B cell (primary cell): ENCODE measurements at regions not wholly inside any gene's neighbourhood (a gene's known extent, or its start where the extent isn't known, plus 50 kb on each side); places are given as distances from the start of the nearest gene placed in this dataset.

Experiments
- ATAC-seq: fragments of 200-7000 bp; cut with Tn5 transposase; one replicate; pipeline ENCODE4 v1.10.0; 2021; ENCODE audit warnings: low read depth, mild to moderate bottlenecking, moderate number of reproducible peaks, moderate library complexity
- CTCF ChIA-PET: fragments of 350-600 bp; sonication (Branson Sonifier 250); formaldehyde crosslinking; loops from one replicate; lab custom pipeline; 2021; ENCODE audit warnings: antibody characterized with exemption, inconsistent platforms; lab: Charles Lee
- POLR2A ChIA-PET: fragments of 350-600 bp; sonication (Branson Sonifier 250); formaldehyde crosslinking; loops from one replicate; lab custom pipeline; 2021; ENCODE audit warnings: antibody characterized with exemption; lab: Charles Lee
- DNase-seq: peaks from one replicate; pipeline ENCODE4 v3.0.0; 2013
- H2AFZ ChIP-seq: 2 replicates; pipeline ENCODE4 v1.6.1; 2012; ENCODE audit warnings: mild to moderate bottlenecking, low read depth, low read length; ENCODE audit not compliant: insufficient read depth, poor library complexity, severe bottlenecking
- H3K27ac ChIP-seq, 2 donors: 1 replicate in 1 of 2; 2 replicates in 1 of 2; pipeline ENCODE4 v1.5.1; 2012 to 2013; ENCODE audit warnings: low read length in 2 of 2, mild to moderate bottlenecking in 2 of 2, moderate library complexity in 1 of 2
- H3K27me3 ChIP-seq, 4 experiments: fragments of 200-600 bp in 1 of 4; sonication (generic) in 1 of 4; replicated peaks in 1 of 4; 1 replicate in 2 of 4; 2 replicates in 2 of 4; pipeline versions ENCODE4 v1.6.1 to v1.7.0; 2013 to 2016; ENCODE audit warnings: low read length in 3 of 4, mild to moderate bottlenecking in 2 of 4, mixed read lengths in 1 of 4, moderate library complexity in 1 of 4; ENCODE audit not compliant: insufficient read depth in 4 of 4, control insufficient read depth in 3 of 4; ENCODE audit errors: control extremely low read depth in 1 of 4
- H3K36me3 ChIP-seq, 2 experiments: replicated peaks in 1 of 2; 1 replicate in 1 of 2; 2 replicates in 1 of 2; pipeline versions ENCODE4 v1.6.1 to v1.7.1; 2013; ENCODE audit warnings: low read length in 1 of 2; ENCODE audit not compliant: insufficient read depth in 2 of 2, control insufficient read depth in 1 of 2; ENCODE audit errors: control extremely low read depth in 1 of 2, extremely low read depth in 1 of 2
- H3K4me1 ChIP-seq, 2 donors: fragments of 200-600 bp in 1 of 2; sonication (generic) in 1 of 2; 1 replicate in 1 of 2; 2 replicates in 1 of 2; pipeline versions ENCODE4 v1.5.1 to v1.6.1; 2013 to 2017; ENCODE audit warnings: low read length in 2 of 2; ENCODE audit not compliant: control insufficient read depth in 2 of 2, insufficient read depth in 2 of 2
- H3K4me2 ChIP-seq: replicated peaks from 2 replicates; pipeline ENCODE3; 2012; ENCODE audit warnings: mild to moderate bottlenecking, low read depth, low read length; ENCODE audit not compliant: poor library complexity, severe bottlenecking
- H3K4me3 ChIP-seq, 5 experiments: fragments of 200-600 bp in 1 of 5; sonication (generic) in 1 of 5; 1 replicate in 3 of 5; 2 replicates in 2 of 5; pipeline versions ENCODE4 v1.5.1 to v1.7.0; 2011 to 2016; ENCODE audit warnings: low read length in 4 of 5, mild to moderate bottlenecking in 4 of 5, low read depth in 2 of 5, control low read depth in 1 of 5, moderate library complexity in 1 of 5; ENCODE audit not compliant: insufficient read depth in 1 of 5; ENCODE audit errors: control extremely low read depth in 1 of 5, extremely low read depth in 1 of 5
- H3K79me2 ChIP-seq: fragments of 200-600 bp; sonication (generic); one replicate; pipeline ENCODE4 v1.6.0; 2016; ENCODE audit warnings: low read length; ENCODE audit not compliant: control insufficient read depth, insufficient read depth
- H3K9ac ChIP-seq: fragments of 200-600 bp; sonication (generic); 2 replicates; pipeline ENCODE4 v1.6.1; 2017; ENCODE audit warnings: mild to moderate bottlenecking, low read length, moderate library complexity
- H3K9me3 ChIP-seq, 3 donors: one replicate each; pipeline versions ENCODE4 v1.6.1 to v1.7.1; 2013; ENCODE audit warnings: low read length in 2 of 3; ENCODE audit not compliant: control insufficient read depth in 2 of 3, insufficient read depth in 1 of 3; ENCODE audit errors: control extremely low read depth in 1 of 3
- H4K20me1 ChIP-seq: 2 replicates; pipeline ENCODE4 v1.6.0; 2012; ENCODE audit warnings: mild to moderate bottlenecking, low read length; ENCODE audit not compliant: insufficient read depth, control insufficient read depth, poor library complexity, severe bottlenecking
- H3K27ac Mint-ChIP-seq: one replicate; pipeline ENCODE4 v1.8.0; 2021; ENCODE audit warnings: mixed read lengths
- H3K27me3 Mint-ChIP-seq: one replicate; pipeline ENCODE4 v1.8.0; 2021; ENCODE audit warnings: mixed read lengths
- H3K4me1 Mint-ChIP-seq: one replicate; pipeline ENCODE4 v1.8.0; 2021; ENCODE audit warnings: mixed read lengths
- H3K4me3 Mint-ChIP-seq: one replicate; pipeline ENCODE4 v1.8.0; 2021; ENCODE audit warnings: mixed read lengths
- H3K9me3 Mint-ChIP-seq: one replicate; pipeline ENCODE4 v1.8.0; 2022; ENCODE audit warnings: mixed read lengths; ENCODE audit not compliant: insufficient read depth
- CTCF ChIP-seq: fragments of 200-600 bp; IDR thresholded peaks from one replicate; pipeline ENCODE4 v1.8.0; 2022; ENCODE audit warnings: antibody characterized with exemption, mild to moderate bottlenecking
- EZH2 ChIP-seq: IDR thresholded peaks from 2 replicates; pipeline ENCODE4 v1.6.1; 2012; ENCODE audit warnings: borderline replicate concordance, low read depth, mild to moderate bottlenecking, moderate library complexity, low read length; ENCODE audit not compliant: insufficient read depth, poor library complexity, severe bottlenecking
- WGBS: methylation state at CpG from one replicate; pipeline ENCODE4 v1.1.5; 2013; ENCODE audit warnings: missing lambda C conversion rate; ENCODE audit not compliant: insufficient coverage; 5-methylcytosine and 5-hydroxymethylcytosine counted together
- intact Hi-C: fragments of 100-400 bp; cut with micrococcal nuclease; formaldehyde crosslinking; loops from one replicate; pipeline ENCODE4 v1.10.0; 2022

- intact Hi-C loops = no loop called here
- no peak overlapping the region for H3K27ac Mint-ChIP-seq
- Histone ChIP-seq H3K4me3 (no peak overlapping the region), H3K9ac (no peak overlapping the region), H3K27me3 (peaks cover 0 to 2% (median 0%) of the 10 kb centered on the region in 4 experiments), H3K4me2 (no peak overlapping the region), H3K79me2 (no peaks in the 10 kb centered on the region), H2AFZ (no peak overlapping the region), H3K9me3 (peaks cover 0 to 8% (median 0%) of the 10 kb centered on the region in 3 donors), H3K36me3 (no peaks in the 10 kb centered on the region), H3K27ac (no peak overlapping the region), H3K4me1 (no peaks in the 10 kb centered on the region), H4K20me1 (no peaks in the 10 kb centered on the region)
- ChIA-PET CTCF (no interaction called here), POLR2A (no interaction called here)
- DNase-seq (no peak), ATAC-seq (no peak)
- H3K27me3 Mint-ChIP-seq = peaks cover 3% of the 10 kb centered on the region
- no peak overlapping the region for H3K4me3 Mint-ChIP-seq
- WGBS = 70% methylated on average over 4 of the region's 4 CpGs
- TF ChIP-seq CTCF (no peak), EZH2 (no peak)
- H3K4me1 Mint-ChIP-seq = no peaks in the 10 kb centered on the region
- no peaks in the 10 kb centered on the region for H3K9me3 Mint-ChIP-seq
Observed at GRCh38 chr10:128808921-128809440, 658.1 kb upstream of the MGMT start.

- no peak for DNase-seq
- no peak for ATAC-seq
- 100% methylated on average over 4 of the region's 10 CpGs for WGBS
- intact Hi-C loops = no loop called here
- no peak overlapping the region for H2AFZ ChIP-seq
- Mint-ChIP-seq H3K4me1 (no peaks in the 10 kb centered on the region), H3K27ac (no peak overlapping the region), H3K9me3 (no peaks in the 10 kb centered on the region), H3K4me3 (no peak overlapping the region), H3K27me3 (peaks cover 3% of the 10 kb centered on the region)
- POLR2A ChIA-PET = no interaction called here
- peaks cover 0 to 5% (median 0%) of the 10 kb centered on the region in 3 donors for H3K9me3 ChIP-seq
- H3K9ac ChIP-seq = no peak overlapping the region
- no peaks in the 10 kb centered on the region for H3K36me3 ChIP-seq
- H3K4me3 ChIP-seq = no peak overlapping the region
- no peaks in the 10 kb centered on the region for H4K20me1 ChIP-seq
- TF ChIP-seq EZH2 (no peak), CTCF (no peak)
- H3K4me2 ChIP-seq = no peak overlapping the region
- no peak overlapping the region for H3K27ac ChIP-seq
- no peaks in the 10 kb centered on the region for H3K4me1 ChIP-seq
- no peaks in the 10 kb centered on the region for H3K79me2 ChIP-seq
- H3K27me3 ChIP-seq = peaks cover 0 to 2% (median 0%) of the 10 kb centered on the region in 4 experiments
- CTCF ChIA-PET = no interaction called here
Observed at GRCh38 chr10:128811511-128811910, 655.5 kb upstream of the MGMT start.
